SU-DHL-6 (cell line): ENCODE measurements at regions not wholly inside any gene's neighbourhood (a gene's known extent, or its start where the extent isn't known, plus 50 kb on each side); places are given as distances from the start of the nearest gene placed in this dataset.

ENCODE experiments used
- CTCF ChIP-seq: fragments of 200-600 bp; sonication (generic); IDR thresholded peaks from one replicate; pipeline ENCODE4 v1.5.1; 2017; ENCODE audit warnings: antibody characterized with exemption, mild to moderate bottlenecking, low read length, moderate library complexity; ENCODE audit not compliant: insufficient read depth, poor library complexity, severe bottlenecking
- EZH2phosphoT487 ChIP-seq: fragments of 200-600 bp; sonication (generic), shearing (Covaris generic); conservative IDR thresholded peaks from 2 replicates; pipeline ENCODE4 v1.6.1; 2018; ENCODE audit warnings: mild to moderate bottlenecking, antibody characterized with exemption, low read length, moderate library complexity, mixed read lengths

- TF ChIP-seq CTCF = no peak
- TF ChIP-seq EZH2phosphoT487 = no peak
Measured at GRCh38 chr2:164143183-164143930, 407.5 kb upstream of the FIGN start.
